ENCODE measurements at regions not wholly inside any gene's neighbourhood (a gene's known extent, or its start where the extent isn't known, plus 50 kb on each side); places are given as distances from the start of the nearest gene placed in this dataset.

GRCh38 chr10:117631276-117632145 lies 89.0 kb downstream of the EMX2 start:
- H3K4me3 ChIP-seq (ENCODE audit: low read depth in 2 of 2, low read length in 1 of 2): no peak overlapping the region
- TF ChIP-seq NRF1 (IDR thresholded peaks at IDR 0.05; ENCODE audit: low read depth, low read length): no peak
- POLR2A ChIA-PET: no interaction called here
- H4K20me1 ChIP-seq (ENCODE audit: insufficient read depth): no peaks in the 10 kb centered on the region
- H2AFZ ChIP-seq (ENCODE audit: low read depth): no peak overlapping the region
- H3K9me3 ChIP-seq: no peaks in the 10 kb centered on the region; the same call in 1 of the 2 replicates
- no peaks in the 10 kb centered on the region for H3K79me2 ChIP-seq (ENCODE audit: insufficient read depth)
- H3K4me1 ChIP-seq (ENCODE audit: control insufficient read depth in 1 of 2, insufficient read depth in 2 of 2, low read depth in 1 of 2, low read length in 1 of 2): no peaks in the 10 kb centered on the region; a peak in 1 of 4 replicates
- H3K27me3 ChIP-seq (ENCODE audit: insufficient read depth): no peaks in the 10 kb centered on the region
- H3F3A ChIP-seq (replicated peaks; ENCODE audit: insufficient read depth): no peaks in the 10 kb centered on the region
- H3K36me3 ChIP-seq (replicated peaks in 1 of 2; ENCODE audit: control insufficient read depth in 1 of 2, insufficient read depth in 2 of 2, low read length in 1 of 2): no peaks in the 10 kb centered on the region
- WGBS (ENCODE audit: low lambda C conversion rate): 39% methylated on average over 5 of the region's 11 CpGs
- CTCF ChIA-PET: interaction anchor here (1.5 kb wide), 1 partner anchor 230 kb away, joined by 4 read pairs; no protein-coding TSS in a partner anchor
- no peaks in the 10 kb centered on the region for H3K9me2 ChIP-seq
- no peak for DNase-seq
- H3K4me2 ChIP-seq: no peak overlapping the region
- H3K27ac ChIP-seq (ENCODE audit: low read depth in 2 of 2, low read length in 1 of 2): no peak overlapping the region
- no peak overlapping the region for H3K9ac ChIP-seq

- H3K36me3 ChIP-seq (replicated peaks in 1 of 2; ENCODE audit: control insufficient read depth in 1 of 2, insufficient read depth in 2 of 2, low read length in 1 of 2): no peaks in the 10 kb centered on the region
- no peak for TF ChIP-seq NFIC (IDR thresholded peaks at IDR 0.05; ENCODE audit: borderline replicate concordance)
- no peak for TF ChIP-seq CHD2 (IDR thresholded peaks at IDR 0.05; ENCODE audit: low read length, partially characterized antibody)
- TF ChIP-seq JUND (IDR thresholded peaks at IDR 0.05): no peak
- no peak for TF ChIP-seq REST (IDR thresholded peaks at IDR 0.05; ENCODE audit: low read depth, low read length)
- TF ChIP-seq IRF3 (IDR thresholded peaks at IDR 0.05; ENCODE audit: low read depth, low read length): no peak
- no peak for TF ChIP-seq EZH2phosphoT487 (IDR thresholded peaks at IDR 0.05; ENCODE audit: borderline replicate concordance, low read depth)
- TF ChIP-seq FOXM1 (IDR thresholded peaks at IDR 0.05; ENCODE audit: low read depth): no peak
- TF ChIP-seq ELF1 (IDR thresholded peaks at IDR 0.05): no peak
- no peak overlapping the region for H3K4me2 ChIP-seq
- H3K27ac ChIP-seq (ENCODE audit: low read depth in 2 of 2, low read length in 1 of 2): no peak overlapping the region
- CTCF ChIA-PET: no interaction called here
- no peak overlapping the region for H2AFZ ChIP-seq (ENCODE audit: low read depth)
- H3K79me2 ChIP-seq (ENCODE audit: insufficient read depth): no peaks in the 10 kb centered on the region
- no peaks in the 10 kb centered on the region; a peak in 1 of 4 replicates for H3K4me1 ChIP-seq (ENCODE audit: control insufficient read depth in 1 of 2, insufficient read depth in 2 of 2, low read depth in 1 of 2, low read length in 1 of 2)
- 48% methylated on average over 7 of the region's 7 CpGs for WGBS (ENCODE audit: low lambda C conversion rate)
- no peak overlapping the region for H3K4me3 ChIP-seq (ENCODE audit: low read depth in 2 of 2, low read length in 1 of 2)
- no peaks in the 10 kb centered on the region for H3K27me3 ChIP-seq (ENCODE audit: insufficient read depth)
- H3K9me3 ChIP-seq: no peaks in the 10 kb centered on the region; the same call in none of the 2 replicates
- H4K20me1 ChIP-seq (ENCODE audit: insufficient read depth): no peaks in the 10 kb centered on the region
- H3F3A ChIP-seq (replicated peaks; ENCODE audit: insufficient read depth): no peaks in the 10 kb centered on the region
- no peaks in the 10 kb centered on the region for H3K9me2 ChIP-seq
- no peak overlapping the region for H3K9ac ChIP-seq
- POLR2A ChIA-PET: no interaction called here
- no peak for DNase-seq
Measured at GRCh38 chr10:117632406-117632805, 89.9 kb downstream of the EMX2 start.

Measured in SK-N-SH (cell line).